PFSK-1 (cell line): ENCODE measurements at regions not wholly inside any gene's neighbourhood (a gene's known extent, or its start where the extent isn't known, plus 50 kb on each side); places are given as distances from the start of the nearest gene placed in this dataset.

Experiments
- FOXP2 ChIP-seq: optimal IDR thresholded peaks from 2 replicates; pipeline ENCODE3; 2011; ENCODE audit warnings: borderline replicate concordance, control low read depth, inconsistent platforms; ENCODE audit not compliant: insufficient read depth; ENCODE audit errors: extremely low read length, extremely low read depth
- POLR2AphosphoS5 ChIP-seq: IDR thresholded peaks from 2 replicates; pipeline ENCODE4 v1.6.1; 2012; ENCODE audit warnings: low read depth, mild to moderate bottlenecking, control low read depth, low read length, moderate library complexity
- REST ChIP-seq, 2 experiments: IDR thresholded peaks; 2 replicates each; pipeline versions ENCODE4 v1.6.1 to v1.8.0; 2011 to 2012; ENCODE audit warnings: low read depth in 2 of 2, low read length in 2 of 2, control low read depth in 1 of 2, inconsistent platforms in 1 of 2, mild to moderate bottlenecking in 1 of 2, moderate library complexity in 1 of 2; ENCODE audit not compliant: insufficient read depth in 1 of 2
- SIN3A ChIP-seq: IDR thresholded peaks from 2 replicates; pipeline ENCODE4 v1.6.1; 2012; ENCODE audit warnings: mild to moderate bottlenecking, low read length, moderate library complexity, borderline replicate concordance; ENCODE audit not compliant: insufficient read depth
- TAF1 ChIP-seq: IDR thresholded peaks from 2 replicates; pipeline ENCODE4 v1.6.1; 2012; ENCODE audit warnings: low read length, control low read depth, borderline replicate concordance; ENCODE audit not compliant: insufficient read depth

- TF ChIP-seq POLR2AphosphoS5 = no peak
- no peak for TF ChIP-seq FOXP2
- TF ChIP-seq TAF1 = no peak
- TF ChIP-seq REST (IDR thresholded peaks at IDR 0.05; ENCODE audit: insufficient read depth in 1 of 2, low read depth in 2 of 2, low read length in 2 of 2) = no peak
- TF ChIP-seq SIN3A = no peak
Measured at GRCh38 chr19:28402701-28403290, 810.2 kb downstream of the UQCRFS1 start.

DNA sequence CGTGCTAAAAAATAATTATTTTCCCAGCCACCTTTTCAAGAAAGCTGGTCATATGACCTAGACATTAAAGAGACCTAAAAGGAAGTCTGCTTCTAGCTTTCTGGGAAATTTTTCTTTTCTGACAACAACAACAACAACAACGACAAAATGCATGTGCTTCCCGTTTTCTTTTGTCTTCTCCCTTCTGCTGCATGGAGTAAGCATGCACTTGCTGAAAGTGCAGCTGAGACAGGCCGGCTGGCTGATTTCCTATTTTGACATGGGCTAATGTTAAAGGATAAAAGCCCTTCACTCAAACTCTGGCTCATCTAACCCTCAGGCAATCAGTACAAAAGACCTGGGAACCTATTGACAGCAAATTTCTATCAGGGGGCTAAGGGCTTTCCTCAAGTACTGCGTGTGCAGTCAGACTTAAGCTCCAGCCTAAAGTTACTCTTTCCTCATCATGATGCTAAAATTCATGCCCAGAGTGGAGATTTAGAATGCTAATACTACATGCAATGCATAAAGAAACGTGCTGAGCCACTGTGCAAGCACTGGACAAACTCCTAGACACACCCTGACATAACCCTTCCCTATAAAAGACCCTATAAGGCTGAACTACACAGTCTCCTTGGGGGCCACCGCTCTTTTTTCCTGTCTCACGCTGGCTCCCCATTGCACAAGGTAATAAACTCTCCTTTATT, 811.1 kb downstream of the UQCRFS1 start:
- TF ChIP-seq FOXP2 = no peak
- TF ChIP-seq REST (IDR thresholded peaks at IDR 0.05; ENCODE audit: insufficient read depth in 1 of 2, low read depth in 2 of 2, low read length in 2 of 2) = no peak
- TF ChIP-seq SIN3A = no peak
- no peak for TF ChIP-seq POLR2AphosphoS5
- TF ChIP-seq TAF1 = no peak

GRCh38 chr19:28400953-28401671, 811.8 kb downstream of the UQCRFS1 start:
- TF ChIP-seq SIN3A (no peak), REST (IDR thresholded peaks at IDR 0.05; ENCODE audit: insufficient read depth in 1 of 2, low read depth in 2 of 2, low read length in 2 of 2) (no peak), TAF1 (no peak), FOXP2 (no peak)

- TF ChIP-seq SIN3A (no peak), POLR2AphosphoS5 (no peak), FOXP2 (no peak), REST (IDR thresholded peaks at IDR 0.05; ENCODE audit: insufficient read depth in 1 of 2, low read depth in 2 of 2, low read length in 2 of 2) (no peak), TAF1 (no peak)
Measured at GRCh38 chr19:28399187-28399586, 813.8 kb downstream of the UQCRFS1 start.
